GM23248 (cell line): ENCODE measurements at regions not wholly inside any gene's neighbourhood (a gene's known extent, or its start where the extent isn't known, plus 50 kb on each side); places are given as distances from the start of the nearest gene placed in this dataset.

Experiments
- EZH2 ChIP-seq: fragments of 200-600 bp; sonication (generic); IDR thresholded peaks from 2 replicates; pipeline ENCODE4 v1.6.1; 2018; ENCODE audit warnings: antibody characterized with exemption, mild to moderate bottlenecking; ENCODE audit not compliant: insufficient read depth, poor library complexity, severe bottlenecking
- EZH2phosphoT487 ChIP-seq: fragments of 200-600 bp; sonication (generic); IDR thresholded peaks from 2 replicates; pipeline ENCODE4 v1.6.1; 2018; ENCODE audit warnings: antibody characterized with exemption, moderate library complexity, mild to moderate bottlenecking, low read depth; ENCODE audit not compliant: insufficient read depth

GRCh38 chr14:49480053-49480760 lies 106.0 kb downstream of the RPS29 start:
- TF ChIP-seq EZH2 (no peak), EZH2phosphoT487 (no peak)
